BJ (cell line): ENCODE measurements at regions not wholly inside any gene's neighbourhood (a gene's known extent, or its start where the extent isn't known, plus 50 kb on each side); places are given as distances from the start of the nearest gene placed in this dataset.

Experiments used
- CTCF ChIA-PET: fragments of 350-600 bp; formaldehyde crosslinking; extraction: SDS; loops from one replicate; lab custom pipeline; 2021; ENCODE audit warnings: antibody characterized with exemption, inconsistent platforms; lab: Yijun Ruan, JAX
- POLR2A ChIA-PET: fragments of 300-600 bp; sonication (Branson Sonifier 250); formaldehyde crosslinking; extraction: SDS; loops from one replicate; lab custom pipeline; 2021; ENCODE audit warnings: antibody characterized with exemption; lab: Charles Lee
- DNase-seq: peaks from one replicate; pipeline ENCODE4 v3.0.0-alpha.2; 2011; ENCODE audit warnings: low read depth
- H3K27me3 ChIP-seq: 2 replicates; pipeline ENCODE4 v1.6.0; 2011; ENCODE audit warnings: low read length; ENCODE audit not compliant: control insufficient read depth, insufficient read depth
- H3K36me3 ChIP-seq: 2 replicates; pipeline ENCODE4 v1.5.1; 2011; ENCODE audit warnings: low read length; ENCODE audit not compliant: control insufficient read depth, insufficient read depth
- H3K4me3 ChIP-seq: 2 replicates; pipeline ENCODE4 v1.5.1; 2011; ENCODE audit warnings: low read depth, mild to moderate bottlenecking, control low read depth, low read length
- CTCF ChIP-seq: IDR thresholded peaks from 2 replicates; pipeline ENCODE4 v1.5.1; 2011; ENCODE audit warnings: low read depth, mild to moderate bottlenecking, control low read depth, inconsistent platforms, low read length, moderate library complexity; ENCODE audit not compliant: insufficient read depth

GRCh38 chr18:45527891-45528290 lies 87.4 kb upstream of the SLC14A2 start:
- no peak for DNase-seq
- CTCF ChIA-PET: no interaction called here
- H3K27me3 ChIP-seq: no peaks in the 10 kb centered on the region
- no peaks in the 10 kb centered on the region for H3K36me3 ChIP-seq
- H3K4me3 ChIP-seq: no peak overlapping the region
- no peak for TF ChIP-seq CTCF
- POLR2A ChIA-PET: no interaction called here

- Histone ChIP-seq H3K27me3 (no peaks in the 10 kb centered on the region; the same call in 1 of the 2 replicates), H3K36me3 (no peaks in the 10 kb centered on the region), H3K4me3 (no peak overlapping the region)
- POLR2A ChIA-PET: no interaction called here
- DNase-seq: no peak
- CTCF ChIA-PET: interaction anchor here (0.7 kb wide), 1 partner anchor 134 kb away, joined by 4 read pairs; no protein-coding TSS in a partner anchor
- no peak for TF ChIP-seq CTCF
Observed at GRCh38 chr18:45528712-45529336, 86.5 kb upstream of the SLC14A2 start.

GRCh38 chr18:45538444-45538843 lies 76.8 kb upstream of the SLC14A2 start:
- Histone ChIP-seq H3K36me3 (no peaks in the 10 kb centered on the region), H3K4me3 (no peak overlapping the region), H3K27me3 (peaks cover 4% of the 10 kb centered on the region; the same call in 1 of the 2 replicates)
- no peak for TF ChIP-seq CTCF
- DNase-seq: no peak
- ChIA-PET POLR2A (no interaction called here), CTCF (interaction anchor here (0.7 kb wide), 1 partner anchor 1654 kb away, joined by 3 read pairs; no protein-coding TSS in a partner anchor)

GRCh38 chr18:45539491-45539891 lies 75.8 kb upstream of the SLC14A2 start:
- POLR2A ChIA-PET: no interaction called here

GRCh38 chr18:45540125-45540524 lies 75.2 kb upstream of the SLC14A2 start:
- no peak for TF ChIP-seq CTCF
- H3K36me3 ChIP-seq: no peaks in the 10 kb centered on the region
- H3K27me3 ChIP-seq: peaks cover 2% of the 10 kb centered on the region; the same call in 1 of the 2 replicates
- no peak for DNase-seq
- no peak overlapping the region for H3K4me3 ChIP-seq
- ChIA-PET CTCF (interaction anchor here (0.7 to 1.3 kb wide), 2 partner anchors 10 to 12 kb away, joined by 3 to 4 read pairs; no protein-coding TSS in a partner anchor), POLR2A (no interaction called here)

More at GRCh38 chr18:45539491-45539891, 75.8 kb upstream of the SLC14A2 start:
- TF ChIP-seq CTCF: no peak
- no peak overlapping the region for H3K4me3 ChIP-seq
- no peaks in the 10 kb centered on the region for H3K36me3 ChIP-seq
- peaks cover 2% of the 10 kb centered on the region; the same call in 1 of the 2 replicates for H3K27me3 ChIP-seq
- no peak for DNase-seq
- CTCF ChIA-PET: no interaction called here
